ENCODE measurements at regions not wholly inside any gene's neighbourhood (a gene's known extent, or its start where the extent isn't known, plus 50 kb on each side); places are given as distances from the start of the nearest gene placed in this dataset.

DNA sequence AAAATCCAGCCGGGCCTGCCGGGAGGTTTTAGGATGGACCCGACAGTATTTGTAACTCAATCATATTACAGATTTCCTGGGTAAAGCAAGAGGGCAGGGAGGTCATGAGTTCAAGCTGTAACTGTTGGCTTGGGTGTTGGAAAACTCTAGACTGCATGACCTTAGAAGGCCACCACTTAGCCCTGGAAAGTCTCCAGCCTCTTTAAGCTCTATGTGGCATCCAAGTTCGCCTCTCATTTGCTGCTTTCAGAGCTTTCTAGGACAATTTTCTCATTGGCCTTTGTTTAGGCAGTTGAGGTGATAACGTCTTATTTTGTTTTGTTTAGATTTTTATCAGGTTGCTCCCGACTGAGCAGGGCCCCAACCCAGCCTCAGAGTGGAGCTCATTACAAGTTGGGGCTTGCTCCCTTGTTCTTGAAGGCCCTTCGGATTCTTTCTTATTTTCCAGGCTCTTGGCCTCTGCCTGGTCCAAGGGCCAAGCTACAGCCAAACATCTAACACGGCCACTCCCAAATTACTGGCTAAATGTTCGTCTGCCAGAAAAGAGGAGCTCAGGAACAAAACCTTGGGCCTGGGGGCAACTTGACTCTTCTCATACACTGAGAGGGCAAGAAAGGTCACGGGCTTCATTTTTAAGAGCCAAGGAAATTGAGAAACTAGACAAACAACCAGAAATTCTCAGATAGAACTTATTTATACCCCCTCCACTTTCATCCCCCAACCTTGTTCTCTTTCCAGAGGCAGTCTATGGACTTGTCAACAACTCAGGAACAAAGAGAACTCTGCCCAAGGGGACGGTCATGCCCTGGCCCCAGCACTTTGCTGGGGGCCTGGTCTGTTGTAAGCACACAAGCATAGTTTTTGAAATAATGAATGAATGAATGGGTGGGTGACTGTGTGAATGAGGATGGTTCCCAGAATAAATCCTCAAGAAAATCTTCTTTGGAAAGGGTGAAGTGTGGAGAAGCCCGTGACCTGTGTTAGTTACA is 526.9 kb downstream of the BNC2 start:
- H3K4me1 ChIP-seq (ENCODE audit: insufficient read depth, low read length, severe bottlenecking): no peaks in the 10 kb centered on the region
- H2AFZ ChIP-seq (ENCODE audit: low read length): no peak overlapping the region
- H3K9ac ChIP-seq (ENCODE audit: low read length): no peak overlapping the region
- TF ChIP-seq, protein P1, sequence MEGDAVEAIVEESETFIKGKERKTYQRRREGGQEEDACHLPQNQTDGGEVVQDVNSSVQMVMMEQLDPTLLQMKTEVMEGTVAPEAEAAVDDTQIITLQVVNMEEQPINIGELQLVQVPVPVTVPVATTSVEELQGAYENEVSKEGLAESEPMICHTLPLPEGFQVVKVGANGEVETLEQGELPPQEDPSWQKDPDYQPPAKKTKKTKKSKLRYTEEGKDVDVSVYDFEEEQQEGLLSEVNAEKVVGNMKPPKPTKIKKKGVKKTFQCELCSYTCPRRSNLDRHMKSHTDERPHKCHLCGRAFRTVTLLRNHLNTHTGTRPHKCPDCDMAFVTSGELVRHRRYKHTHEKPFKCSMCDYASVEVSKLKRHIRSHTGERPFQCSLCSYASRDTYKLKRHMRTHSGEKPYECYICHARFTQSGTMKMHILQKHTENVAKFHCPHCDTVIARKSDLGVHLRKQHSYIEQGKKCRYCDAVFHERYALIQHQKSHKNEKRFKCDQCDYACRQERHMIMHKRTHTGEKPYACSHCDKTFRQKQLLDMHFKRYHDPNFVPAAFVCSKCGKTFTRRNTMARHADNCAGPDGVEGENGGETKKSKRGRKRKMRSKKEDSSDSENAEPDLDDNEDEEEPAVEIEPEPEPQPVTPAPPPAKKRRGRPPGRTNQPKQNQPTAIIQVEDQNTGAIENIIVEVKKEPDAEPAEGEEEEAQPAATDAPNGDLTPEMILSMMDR (IDR thresholded peaks at IDR 0.05; ENCODE audit: low read length): no peak
- TF ChIP-seq EZH2 (IDR thresholded peaks at IDR 0.05; ENCODE audit: borderline replicate concordance, low read length): no peak
- H3K4me2 ChIP-seq (ENCODE audit: low read length): no peak overlapping the region
- H3K27me3 ChIP-seq (ENCODE audit: insufficient read depth, low read length): no peaks in the 10 kb centered on the region
- H3K36me3 ChIP-seq (ENCODE audit: insufficient read depth, low read length): no peaks in the 10 kb centered on the region
- H3K9me3 ChIP-seq (ENCODE audit: low read length): no peaks in the 10 kb centered on the region
- no peaks in the 10 kb centered on the region for H3K9me2 ChIP-seq (ENCODE audit: low read depth, low read length)
- no peaks in the 10 kb centered on the region for H4K20me1 ChIP-seq (ENCODE audit: insufficient read depth, low read length)
- H3K27ac ChIP-seq (ENCODE audit: low read depth, low read length, poor library complexity, severe bottlenecking): no peak overlapping the region
- H3F3A ChIP-seq (ENCODE audit: insufficient read depth, low read length): no peaks in the 10 kb centered on the region
- H3K4me3 ChIP-seq (ENCODE audit: low read depth, low read length, poor library complexity, severe bottlenecking): no peak overlapping the region
- H3K79me2 ChIP-seq (ENCODE audit: insufficient read depth, low read length): no peaks in the 10 kb centered on the region

DNA sequence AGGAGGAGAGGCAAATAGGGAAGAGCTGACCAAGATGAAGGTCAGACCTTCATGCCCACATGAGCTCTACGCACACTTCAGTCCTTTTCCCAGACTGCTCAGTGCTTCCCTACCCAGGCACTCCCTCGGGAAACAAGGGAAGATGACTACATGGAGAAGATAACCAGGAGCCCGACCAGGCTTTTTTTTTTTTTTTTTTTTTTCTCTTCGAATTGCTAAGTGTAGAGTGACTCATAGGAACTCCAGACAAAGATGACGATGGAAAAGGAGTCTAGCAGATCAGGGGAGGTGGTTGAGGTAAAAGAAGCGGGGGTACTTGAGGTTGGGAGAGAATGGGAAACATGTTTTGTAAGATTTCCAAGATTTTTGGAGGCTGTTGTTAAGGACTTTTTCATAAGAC is 526.1 kb downstream of the BNC2 start:
- H3F3A ChIP-seq (ENCODE audit: insufficient read depth, low read length): no peaks in the 10 kb centered on the region
- H3K4me1 ChIP-seq (ENCODE audit: insufficient read depth, low read length, severe bottlenecking): no peaks in the 10 kb centered on the region
- no peaks in the 10 kb centered on the region for H3K79me2 ChIP-seq (ENCODE audit: insufficient read depth, low read length)
- H3K9me2 ChIP-seq (ENCODE audit: low read depth, low read length): no peaks in the 10 kb centered on the region
- H3K9ac ChIP-seq (ENCODE audit: low read length): no peak overlapping the region
- no peak overlapping the region for H2AFZ ChIP-seq (ENCODE audit: low read length)
- H3K27me3 ChIP-seq (ENCODE audit: insufficient read depth, low read length): no peaks in the 10 kb centered on the region
- no peak overlapping the region for H3K4me2 ChIP-seq (ENCODE audit: low read length)
- no peaks in the 10 kb centered on the region for H3K9me3 ChIP-seq (ENCODE audit: low read length)
- no peak overlapping the region for H3K27ac ChIP-seq (ENCODE audit: low read depth, low read length, poor library complexity, severe bottlenecking)
- H3K4me3 ChIP-seq (ENCODE audit: low read depth, low read length, poor library complexity, severe bottlenecking): no peak overlapping the region
- H4K20me1 ChIP-seq (ENCODE audit: insufficient read depth, low read length): no peaks in the 10 kb centered on the region
- TF ChIP-seq EZH2 (IDR thresholded peaks at IDR 0.05; ENCODE audit: borderline replicate concordance, low read length): no peak
- TF ChIP-seq, protein P1 (IDR thresholded peaks at IDR 0.05; ENCODE audit: low read length): no peak
- H3K36me3 ChIP-seq (ENCODE audit: insufficient read depth, low read length): no peaks in the 10 kb centered on the region

DNA sequence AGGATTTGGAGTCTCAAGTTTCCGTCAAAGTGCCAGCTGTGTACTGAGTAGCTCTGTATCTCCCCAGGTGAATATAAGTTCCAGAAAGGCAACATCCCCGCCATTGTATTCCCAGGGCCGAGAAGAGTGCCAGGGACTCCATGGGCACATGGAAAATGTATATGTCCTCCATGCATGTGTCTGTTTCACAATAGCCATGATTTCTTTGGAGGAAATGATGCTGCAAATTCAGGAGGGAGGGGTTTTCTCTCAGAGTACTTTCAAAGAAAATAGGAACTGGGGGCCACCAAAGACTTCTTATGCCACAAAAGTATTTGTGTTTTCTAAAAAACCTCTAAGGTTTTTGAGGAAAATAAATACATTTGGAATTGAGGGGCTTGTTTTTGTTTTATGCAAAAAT is 524.6 kb downstream of the BNC2 start:
- no peaks in the 10 kb centered on the region for H3K9me2 ChIP-seq (ENCODE audit: low read depth, low read length)
- H3K4me1 ChIP-seq (ENCODE audit: insufficient read depth, low read length, severe bottlenecking): no peaks in the 10 kb centered on the region
- H3K4me2 ChIP-seq (ENCODE audit: low read length): no peak overlapping the region
- no peaks in the 10 kb centered on the region for H3K36me3 ChIP-seq (ENCODE audit: insufficient read depth, low read length)
- no peaks in the 10 kb centered on the region for H4K20me1 ChIP-seq (ENCODE audit: insufficient read depth, low read length)
- no peaks in the 10 kb centered on the region for H3F3A ChIP-seq (ENCODE audit: insufficient read depth, low read length)
- H3K27me3 ChIP-seq (ENCODE audit: insufficient read depth, low read length): no peaks in the 10 kb centered on the region
- H3K9ac ChIP-seq (ENCODE audit: low read length): no peak overlapping the region
- no peak overlapping the region for H3K27ac ChIP-seq (ENCODE audit: low read depth, low read length, poor library complexity, severe bottlenecking)
- no peaks in the 10 kb centered on the region for H3K9me3 ChIP-seq (ENCODE audit: low read length)
- no peak overlapping the region for H2AFZ ChIP-seq (ENCODE audit: low read length)
- no peaks in the 10 kb centered on the region for H3K79me2 ChIP-seq (ENCODE audit: insufficient read depth, low read length)
- no peak for TF ChIP-seq EZH2 (IDR thresholded peaks at IDR 0.05; ENCODE audit: borderline replicate concordance, low read length)
- TF ChIP-seq, protein P1 (IDR thresholded peaks at IDR 0.05; ENCODE audit: low read length): no peak
- H3K4me3 ChIP-seq (ENCODE audit: low read depth, low read length, poor library complexity, severe bottlenecking): no peak overlapping the region

Measured in OCI-LY1 (cell line).